Tongue (tissue), 1 donor: ENCODE measurements at regions not wholly inside any gene's neighbourhood (a gene's known extent, or its start where the extent isn't known, plus 50 kb on each side); places are given as distances from the start of the nearest gene placed in this dataset.
A peak's percentile ranks its signal among the peaks of the same experiment; 100 is the strongest.

Experiments used
- DNase-seq: peaks from one replicate; pipeline ENCODE4 v3.0.0-alpha.2; 2015

DNA sequence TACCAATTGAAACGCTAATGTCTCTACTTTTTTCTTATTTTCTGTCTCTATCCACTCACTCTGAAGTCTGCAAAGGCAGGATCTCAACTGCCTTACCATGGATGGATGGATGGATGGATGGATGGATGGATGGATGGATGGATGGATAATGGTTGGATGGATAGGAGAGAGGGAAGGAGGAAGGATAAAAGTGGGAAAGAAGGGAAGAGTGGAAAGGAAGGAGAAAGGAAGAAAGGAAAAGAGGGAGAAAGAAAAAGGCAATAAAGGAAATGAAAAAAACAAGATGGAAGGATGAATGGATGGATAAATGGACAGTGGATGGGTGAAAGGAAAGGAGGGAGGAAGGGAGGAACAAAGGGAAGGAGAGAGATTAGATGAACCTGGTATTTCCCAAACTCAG lies 506.0 kb downstream of the MN1 start:
- DNase-seq: no peak

DNA sequence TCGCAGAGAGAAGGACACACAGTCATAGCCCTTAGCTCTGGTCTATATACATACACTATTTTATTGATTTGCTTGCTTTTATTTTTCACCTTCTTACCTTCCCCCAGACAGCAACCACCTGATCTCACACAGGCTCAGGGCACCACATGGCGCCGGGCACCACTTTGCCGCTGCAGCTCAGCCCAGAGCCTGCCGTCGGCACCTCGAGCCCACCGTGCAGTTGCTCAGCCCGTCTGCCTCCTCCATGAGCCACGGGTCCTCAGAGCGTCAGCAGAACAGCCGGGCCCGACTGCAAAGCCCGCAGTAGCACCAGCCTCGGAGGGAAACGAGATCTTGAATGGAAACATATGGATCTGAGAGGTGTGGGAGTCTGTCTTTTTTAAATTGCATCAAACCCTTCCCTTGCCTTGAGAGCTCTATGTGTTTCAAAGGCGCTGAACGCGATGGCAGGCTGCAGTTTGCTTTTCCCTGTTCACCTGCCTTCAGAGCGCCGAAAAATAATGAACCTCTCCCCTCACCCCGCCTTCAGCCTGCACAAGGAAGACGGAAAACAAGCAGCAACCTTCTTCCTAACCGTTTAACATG lies 505.4 kb downstream of the MN1 start:
- DNase-seq: no peak

DNA sequence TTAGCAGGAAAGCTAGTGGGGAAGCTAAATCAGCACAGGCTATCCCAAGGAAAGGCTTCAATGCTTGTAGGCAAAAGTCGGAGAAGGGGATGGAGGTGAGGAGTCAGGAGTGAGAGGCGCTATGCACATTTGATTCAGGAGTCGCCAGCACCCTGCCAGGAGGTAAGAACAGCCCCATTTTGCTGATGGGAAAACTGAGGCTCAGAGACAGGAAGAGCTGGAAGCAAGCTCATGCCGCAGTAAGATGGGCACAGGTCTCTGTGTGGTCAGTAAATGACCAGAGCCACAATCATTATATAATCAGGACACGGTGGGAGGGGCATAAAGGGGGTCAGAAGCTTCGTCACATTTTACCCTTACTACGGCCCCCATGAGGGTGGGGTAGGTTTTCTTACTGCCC lies 504.4 kb downstream of the MN1 start:
- no peak for DNase-seq

DNA sequence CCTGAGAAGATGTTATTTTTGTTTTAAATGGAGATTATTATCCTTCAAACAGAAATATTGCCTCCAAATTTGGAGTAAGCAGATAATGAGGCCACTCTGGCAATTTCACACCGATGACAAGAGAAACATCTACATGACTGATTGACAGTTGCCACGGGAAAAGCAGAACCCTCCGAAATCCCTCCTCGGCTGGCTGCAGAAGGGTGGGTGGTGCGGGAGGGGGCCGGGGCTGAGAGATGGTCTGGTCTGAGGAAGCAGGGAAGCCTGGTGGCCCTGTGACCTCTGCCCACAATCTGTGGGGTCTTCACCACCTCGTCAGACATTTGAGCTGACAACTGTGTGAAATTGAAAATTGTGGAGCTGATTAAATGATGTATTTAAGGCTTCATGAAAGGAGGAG lies 503.2 kb downstream of the MN1 start:
- no peak for DNase-seq

DNA sequence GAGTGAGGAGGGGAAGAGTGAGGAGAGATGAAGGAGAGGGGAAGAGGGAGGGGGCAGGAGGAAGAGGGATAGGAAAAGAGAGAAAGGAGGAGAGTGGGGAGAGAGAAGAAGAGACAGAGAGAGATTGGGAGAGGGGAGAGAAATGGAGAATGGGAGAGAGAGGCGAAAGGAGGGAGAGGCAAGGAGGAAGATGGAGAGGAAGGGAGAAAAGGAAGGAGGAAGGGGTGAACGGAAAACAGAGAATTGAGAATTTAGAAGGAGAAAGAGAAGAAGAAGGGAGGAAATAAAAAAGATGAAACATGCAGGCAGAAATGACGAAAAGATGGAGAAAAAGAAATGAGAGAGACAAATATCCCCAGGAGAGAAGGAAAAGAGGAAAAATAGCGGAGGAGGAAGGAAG lies 502.8 kb downstream of the MN1 start:
- no peak for DNase-seq

DNA sequence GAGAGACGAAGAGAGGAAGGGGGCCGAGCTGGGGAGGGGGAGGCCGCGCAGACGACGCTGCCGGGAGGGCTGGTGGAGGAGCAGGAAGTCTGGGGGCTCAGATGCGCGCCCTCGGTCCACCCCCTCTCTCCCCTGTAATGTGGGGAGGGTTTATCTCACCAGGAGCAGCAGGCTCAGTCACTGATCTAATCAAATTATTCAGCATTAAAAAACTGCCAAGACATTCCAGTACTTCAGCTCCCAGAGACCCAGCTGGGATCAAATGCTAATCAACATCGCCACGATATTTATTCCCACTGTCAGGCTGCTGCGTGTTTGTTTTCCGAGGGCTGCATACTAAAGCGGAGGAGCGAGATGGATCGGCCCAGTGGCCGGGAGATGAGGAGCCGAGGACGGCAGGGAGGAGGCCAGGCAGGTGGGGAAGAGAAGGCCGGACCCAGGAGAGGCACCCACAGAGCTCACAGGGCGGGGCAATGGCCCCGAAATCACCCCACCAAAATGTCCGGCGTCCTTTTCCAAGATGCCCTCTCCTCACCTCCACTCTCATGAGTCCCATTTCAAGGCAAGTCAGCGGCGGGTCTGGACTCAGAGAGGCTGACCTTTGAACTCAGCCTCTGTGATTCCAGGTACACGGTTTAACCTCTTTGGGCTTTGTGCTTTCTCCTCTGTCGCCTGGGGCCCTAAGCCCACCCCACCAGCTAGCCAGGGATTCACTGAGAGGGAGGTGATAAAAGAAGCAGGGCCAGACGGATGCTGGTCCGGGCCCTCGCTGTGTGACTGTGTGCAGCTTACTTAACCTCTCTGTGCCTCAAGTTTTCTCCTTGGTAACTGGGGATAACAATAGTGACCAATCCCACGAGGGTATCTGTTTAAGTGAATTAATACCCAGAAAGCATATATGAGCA lies 502.1 kb downstream of the MN1 start:
- peak; percentile 65 for DNase-seq

DNA sequence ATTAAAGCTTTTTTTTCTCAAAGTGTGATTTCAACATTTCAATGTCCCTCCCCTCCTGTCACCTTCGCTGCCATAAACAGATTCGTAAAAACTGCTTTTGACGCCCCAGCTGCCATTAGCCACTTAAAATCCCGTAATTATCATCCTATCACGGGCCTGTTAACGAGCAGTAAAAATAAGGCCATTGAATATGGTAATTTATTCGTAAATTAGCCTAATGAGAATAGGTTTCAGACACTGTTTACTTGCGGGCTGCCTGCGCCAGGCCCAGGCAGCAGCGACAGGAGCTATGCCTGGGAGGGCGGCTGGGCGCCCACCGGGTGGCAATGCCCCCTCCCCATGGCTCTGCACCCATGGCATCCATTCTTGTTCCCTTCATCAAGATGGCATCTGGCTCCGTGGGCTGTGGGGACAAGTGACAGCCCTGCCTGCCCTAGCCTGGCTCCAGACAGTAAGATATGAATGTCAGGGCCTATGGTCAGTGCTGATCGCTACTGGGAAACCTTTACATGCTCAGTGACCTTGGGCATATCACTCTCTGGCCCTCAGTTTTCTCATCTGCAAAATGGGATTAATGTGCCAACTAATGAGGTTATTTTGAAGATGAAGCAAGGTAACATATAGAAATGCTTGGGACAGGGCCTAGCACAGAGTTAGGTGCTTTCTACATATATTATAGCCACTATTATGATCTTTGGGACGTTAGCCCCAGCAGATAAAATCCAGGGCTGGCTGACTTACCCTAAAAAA lies 500.8 kb downstream of the MN1 start:
- DNase-seq: no peak

DNA sequence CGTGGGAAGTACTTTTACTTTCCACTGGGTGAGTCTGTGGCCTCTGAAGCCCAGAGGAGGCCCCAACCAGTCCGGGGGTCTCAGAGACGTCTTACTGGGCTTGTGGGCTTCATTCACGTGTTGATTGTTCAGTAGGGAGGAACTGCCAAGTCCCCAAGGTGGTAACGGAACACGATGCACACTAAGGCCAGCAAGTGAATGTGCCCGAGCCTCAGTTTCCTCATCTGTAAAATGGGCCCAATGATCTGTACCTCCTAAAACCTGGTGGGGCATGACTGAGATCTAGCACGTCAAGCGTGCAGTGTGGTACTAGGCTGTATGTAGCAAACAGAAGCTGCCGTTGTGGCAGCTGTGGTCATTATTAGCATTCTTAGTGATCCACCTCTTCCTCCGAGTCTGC lies 499.1 kb downstream of the MN1 start:
- DNase-seq: no peak

DNA sequence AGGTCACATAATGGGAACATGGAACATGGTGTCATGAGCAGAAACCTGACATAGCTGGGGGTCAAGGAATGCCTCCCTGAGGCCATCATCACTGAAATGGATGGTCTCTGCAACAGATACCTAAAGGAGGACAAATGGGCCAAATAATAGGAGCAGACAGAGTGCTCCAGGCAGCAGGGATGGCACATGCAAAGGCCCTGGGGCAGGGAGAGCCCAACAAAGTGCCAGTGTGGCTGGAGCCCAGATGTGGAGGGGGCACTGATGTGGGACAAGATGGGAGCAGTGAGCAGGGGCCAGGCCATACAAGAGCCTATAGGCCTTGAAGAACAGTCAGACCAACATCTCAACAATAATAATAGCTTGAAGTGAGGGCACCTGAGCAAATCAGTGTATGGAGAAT lies 497.8 kb downstream of the MN1 start:
- DNase-seq: no peak

DNA sequence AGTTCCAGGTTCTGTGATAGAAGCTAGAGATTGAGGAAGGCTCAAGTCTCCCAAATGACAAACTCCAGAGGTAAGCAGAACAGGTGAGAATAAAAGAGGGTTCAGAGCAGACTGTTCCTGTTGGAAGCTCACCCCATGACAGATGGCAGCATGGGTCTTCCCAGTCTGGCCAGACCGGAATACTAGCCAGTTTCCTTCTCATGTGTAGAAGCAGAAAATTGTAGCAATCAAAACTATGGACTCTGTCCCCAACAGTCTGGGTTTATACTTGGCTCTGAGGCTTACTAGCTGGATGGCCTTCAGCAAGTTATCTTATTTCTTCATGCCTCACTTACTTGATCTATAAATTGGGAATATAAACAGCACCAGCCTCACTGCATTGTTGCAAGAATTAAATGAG lies 494.8 kb downstream of the MN1 start:
- DNase-seq: no peak

DNA sequence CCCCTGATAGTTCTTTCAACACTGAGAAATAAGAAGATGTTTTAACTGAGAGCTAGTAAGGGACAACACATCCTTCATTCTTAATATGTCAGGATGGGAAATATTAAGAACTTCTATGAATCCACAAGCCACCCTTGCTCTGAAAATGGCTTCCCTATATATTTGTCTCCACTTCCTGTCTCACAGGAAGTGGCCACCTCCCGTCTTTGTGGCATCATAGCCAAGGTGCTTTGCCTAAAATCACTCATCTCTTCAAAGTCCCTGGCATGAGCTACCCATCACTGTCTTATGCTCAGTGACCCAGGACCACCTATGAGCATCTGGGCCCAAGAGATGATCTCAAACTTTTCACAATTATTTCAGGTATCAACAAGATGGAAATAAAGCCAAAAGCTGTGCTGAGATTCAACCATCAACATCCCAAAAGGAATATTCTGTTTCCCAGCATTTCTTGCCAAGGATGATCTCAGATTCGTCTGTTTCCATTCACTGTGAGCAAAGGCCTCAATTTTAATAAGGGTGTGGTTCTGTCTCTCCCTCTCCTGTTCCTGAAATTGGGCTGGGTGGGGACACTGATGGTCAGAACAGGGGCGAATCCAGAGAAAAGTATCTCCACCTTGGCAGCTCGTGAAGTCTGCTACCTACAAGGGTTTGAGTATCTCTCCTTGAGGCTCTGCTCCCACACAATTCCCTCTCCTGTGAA lies 493.9 kb downstream of the MN1 start:
- DNase-seq: peak; percentile 86

DNA sequence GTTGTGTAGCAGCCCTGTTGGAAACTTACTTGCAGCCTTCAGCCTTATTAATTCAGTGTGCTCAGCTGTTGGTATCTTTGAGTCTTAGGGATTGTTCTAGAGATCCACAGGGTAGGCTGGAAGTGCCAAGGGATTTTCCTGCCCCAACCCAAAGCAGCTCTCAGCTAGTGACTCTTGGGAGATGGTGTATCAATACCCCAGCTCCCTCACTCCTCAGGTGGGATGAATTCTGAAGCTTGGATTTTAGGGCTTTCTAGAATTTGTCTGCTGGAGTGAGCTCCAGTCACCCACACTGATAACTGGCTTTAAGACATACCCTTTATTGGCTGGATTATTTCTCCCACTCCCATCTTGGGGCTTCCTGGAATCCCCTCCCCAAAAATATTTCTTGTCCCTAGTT lies 493.0 kb downstream of the MN1 start:
- DNase-seq: no peak

DNA sequence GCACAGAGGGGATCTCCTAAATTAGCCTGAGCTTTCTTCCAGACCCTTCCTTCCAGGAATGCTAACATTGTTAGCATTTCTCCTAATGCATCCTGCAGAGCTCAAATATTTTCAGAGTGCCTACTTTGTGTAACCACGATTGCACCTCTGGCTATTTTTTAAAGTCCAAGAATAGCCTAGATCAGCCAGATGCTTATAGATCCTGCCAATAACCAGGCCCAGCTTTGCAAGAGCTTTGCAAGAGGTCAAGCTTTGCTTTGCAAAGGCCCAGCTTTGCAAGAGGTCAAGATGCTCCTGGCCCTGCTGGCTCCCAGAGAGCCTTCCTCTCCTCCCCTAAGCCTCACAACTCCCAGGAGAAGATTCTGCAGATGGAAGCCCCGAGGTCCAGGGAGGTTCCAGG lies 491.9 kb downstream of the MN1 start:
- no peak for DNase-seq

DNA sequence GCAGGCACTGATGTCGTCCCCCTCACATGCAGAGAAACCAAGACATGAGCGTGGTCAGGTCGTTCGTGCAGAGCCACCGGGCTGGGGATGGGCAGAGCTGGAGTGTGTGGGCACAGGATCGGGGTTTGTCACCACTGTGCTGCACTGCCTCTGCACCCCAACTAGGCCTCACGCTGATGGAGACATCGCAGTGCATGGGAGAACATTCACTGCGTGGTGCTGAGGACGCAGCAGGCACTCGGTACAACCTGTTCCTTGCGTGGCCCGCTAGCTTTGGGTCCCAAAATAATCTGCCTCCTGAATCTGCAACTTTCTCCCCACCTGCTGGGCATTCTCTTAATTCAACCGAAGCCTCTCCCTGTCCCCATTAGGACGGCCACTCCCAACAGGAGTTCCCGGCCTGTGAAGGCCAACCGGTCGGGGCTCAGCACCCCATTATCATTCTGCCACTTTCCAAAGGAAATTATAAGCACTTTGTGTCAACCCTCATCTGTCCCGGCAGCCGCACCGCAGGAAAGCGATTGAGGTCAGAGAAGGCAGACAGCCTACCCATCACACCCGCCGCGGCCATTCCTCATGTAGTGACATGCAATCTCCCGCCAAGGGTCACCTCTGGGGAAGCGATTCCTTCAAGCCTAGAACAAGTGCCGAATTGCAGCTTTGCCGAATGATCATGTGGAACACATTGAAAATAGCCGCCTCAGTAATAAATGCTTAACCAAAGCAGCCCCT lies 490.4 kb downstream of the MN1 start:
- no peak for DNase-seq

DNA sequence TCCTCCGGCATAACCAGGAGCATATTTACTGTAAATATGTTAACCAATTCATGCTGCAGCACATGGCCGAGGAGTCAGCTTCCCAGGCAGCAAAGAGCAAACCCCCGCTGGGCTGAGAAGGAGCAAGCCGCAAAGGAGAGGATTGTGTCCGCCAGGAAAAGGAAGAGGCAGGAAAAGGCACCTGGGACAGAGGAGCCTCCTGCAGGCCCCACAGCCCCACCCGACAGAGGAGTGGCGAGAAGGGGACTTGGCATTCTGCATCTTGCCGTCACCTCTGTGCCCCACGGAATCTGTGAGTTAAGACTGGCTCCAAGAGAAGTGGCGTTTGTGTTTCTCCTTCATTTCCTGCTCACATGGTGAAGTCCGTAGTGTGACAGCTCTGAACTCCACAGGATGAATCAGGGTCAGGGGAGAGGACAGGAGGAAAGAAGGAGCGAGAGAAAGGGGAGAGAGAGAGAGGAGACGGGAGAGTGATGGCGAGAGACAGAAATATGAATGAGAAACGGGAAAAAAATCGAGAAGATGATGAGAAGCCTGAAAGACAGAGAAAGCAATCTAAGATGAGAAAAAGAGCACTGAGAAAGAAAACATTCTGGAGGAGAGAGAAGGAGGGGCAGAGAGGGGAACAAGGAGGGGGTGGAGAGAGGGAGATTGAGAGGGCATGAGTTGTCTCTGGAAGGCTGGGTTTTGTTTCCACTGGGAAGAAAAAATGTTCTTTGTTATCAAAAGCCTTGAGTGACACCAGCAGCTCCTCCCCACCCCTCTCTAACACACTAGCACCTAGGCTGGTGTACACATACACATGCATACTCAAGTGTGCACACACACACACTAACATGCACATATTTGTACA lies 489.6 kb downstream of the MN1 start:
- no peak for DNase-seq

DNA sequence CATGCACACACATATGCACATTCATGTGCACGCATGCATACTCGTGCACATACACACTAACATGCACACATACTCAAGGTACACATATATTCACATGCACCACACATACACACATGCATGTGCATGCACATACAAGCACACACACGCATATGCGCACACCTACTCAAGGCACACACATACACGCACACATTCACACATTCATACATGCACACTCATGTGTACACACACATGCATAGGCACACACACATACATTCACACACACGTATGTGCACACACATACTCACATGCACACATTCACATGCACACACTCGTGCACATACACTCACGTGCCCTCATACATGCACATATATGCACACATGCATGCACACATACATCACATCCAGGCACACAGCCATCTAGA lies 489.0 kb downstream of the MN1 start:
- no peak for DNase-seq

DNA sequence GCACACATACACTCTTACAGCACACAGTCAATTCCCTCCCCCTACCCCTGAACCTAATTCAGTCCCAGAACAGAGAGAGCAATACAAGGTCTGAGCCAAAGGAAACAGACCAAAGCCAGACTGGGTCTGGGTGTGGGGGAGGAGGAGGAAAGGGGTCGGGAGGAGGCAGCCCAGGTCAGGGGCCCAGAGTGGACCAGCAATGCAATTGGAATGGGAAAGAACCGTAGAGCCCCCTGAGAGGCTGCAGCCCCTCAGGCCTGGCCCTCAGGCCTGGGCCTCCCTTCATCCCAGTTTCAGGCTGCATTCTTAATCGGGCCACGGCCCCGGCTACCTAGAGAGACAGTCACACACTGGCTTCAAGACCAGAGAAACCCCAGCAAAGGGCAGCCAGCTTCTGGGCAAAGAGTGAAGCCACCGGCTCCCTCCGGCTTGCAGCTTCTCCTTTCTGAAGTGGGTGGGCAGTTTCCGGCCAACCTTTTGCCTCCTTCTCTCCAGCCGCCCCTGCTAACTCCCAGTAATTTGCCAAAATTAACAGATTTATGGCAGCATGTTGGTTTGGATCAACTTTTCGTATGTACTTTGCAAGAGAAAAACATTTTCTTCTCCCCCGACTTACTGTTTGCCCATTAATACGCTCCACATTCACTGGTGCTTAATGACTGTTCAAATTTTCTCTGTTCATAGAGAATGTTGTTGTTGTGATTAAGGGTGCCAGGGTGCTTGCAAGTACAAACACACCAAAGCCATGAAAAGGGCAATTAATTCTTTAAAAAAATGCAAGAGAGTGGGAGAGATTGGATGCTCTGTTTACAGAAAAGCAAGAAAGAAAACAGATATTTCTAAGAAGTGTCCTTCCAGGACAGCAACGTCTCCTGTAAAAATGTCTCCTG lies 488.3 kb downstream of the MN1 start:
- no peak for DNase-seq

DNA sequence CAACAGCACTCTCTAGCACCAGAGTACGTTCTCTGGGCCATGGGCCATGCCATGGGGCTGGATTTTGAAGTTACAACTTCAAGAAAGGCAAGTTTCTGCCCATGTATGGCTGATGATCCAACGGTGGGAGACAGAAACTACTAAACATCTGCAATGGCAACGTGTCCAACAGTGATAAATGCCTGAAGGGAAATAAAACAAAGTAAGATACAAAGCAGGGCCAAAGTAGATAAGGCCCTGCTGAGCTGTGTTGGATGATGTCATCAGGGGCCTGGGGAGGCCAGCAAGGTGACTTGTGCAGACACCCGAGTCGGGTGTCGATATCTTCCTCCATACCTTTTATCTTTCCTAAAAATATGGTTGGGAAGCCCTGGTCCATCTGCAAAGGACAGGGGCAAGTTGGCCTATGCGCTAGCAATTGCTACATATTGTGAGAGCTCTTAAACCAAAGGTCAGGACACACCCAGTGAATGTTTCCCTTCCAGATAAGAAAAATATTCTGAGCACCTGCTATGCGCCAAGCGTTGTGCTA lies 487.2 kb downstream of the MN1 start:
- DNase-seq: no peak

DNA sequence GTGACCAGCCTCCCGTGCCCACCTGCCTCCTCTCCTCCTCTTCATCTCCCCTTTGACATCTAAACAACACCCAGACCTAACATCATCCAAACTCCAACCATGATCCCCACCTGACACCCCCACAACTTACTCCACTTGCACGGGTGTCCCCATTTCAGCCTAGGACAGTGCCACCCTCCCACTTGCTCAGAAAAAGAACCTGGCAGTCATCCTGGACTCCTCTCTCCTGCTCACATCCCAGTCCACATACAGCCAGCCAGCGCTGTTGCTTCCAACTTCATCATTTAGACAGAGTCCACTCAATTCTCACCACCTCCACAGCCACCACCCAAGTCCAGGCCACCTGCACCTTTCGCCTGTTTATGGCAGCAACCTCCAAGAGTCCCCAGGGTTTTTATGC lies 485.7 kb downstream of the MN1 start:
- DNase-seq: no peak

DNA sequence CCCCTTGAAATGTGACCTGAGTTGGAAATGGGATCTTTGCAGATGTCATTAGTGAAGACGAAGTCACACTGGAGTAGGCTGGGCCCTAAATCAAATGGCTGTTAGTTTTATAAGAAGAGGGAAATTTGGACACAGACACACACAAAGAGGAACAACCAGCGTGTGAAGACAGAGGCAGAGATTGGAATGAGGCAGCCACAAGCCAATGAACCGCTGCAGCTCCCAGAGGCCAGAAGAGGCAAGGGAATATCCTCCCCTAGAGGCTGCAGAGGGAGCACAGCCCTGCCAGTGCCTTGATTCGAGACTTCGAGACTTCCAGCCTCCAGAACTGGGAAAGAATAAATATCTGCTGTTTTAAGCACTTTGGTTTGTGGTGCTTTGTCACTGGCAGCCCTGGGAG lies 484.5 kb downstream of the MN1 start:
- DNase-seq: no peak
